SK-N-SH treated with all-trans-retinoic acid at 6 μM for 48 hours (cell line): ENCODE measurements at regions not wholly inside any gene's neighbourhood (a gene's known extent, or its start where the extent isn't known, plus 50 kb on each side); places are given as distances from the start of the nearest gene placed in this dataset.

Experiments
- ATAC-seq: fragments of 200-7000 bp; cut with Tn5 transposase; 3 replicates; pipeline ENCODE4 v1.9.1; 2020; ENCODE audit warnings: mild to moderate bottlenecking, moderate library complexity
- ARNTL ChIP-seq: fragments of 450-650 bp; formaldehyde crosslinking; IDR thresholded peaks from 2 replicates; pipeline ENCODE4 v1.5.0; 2020; ENCODE audit warnings: low read depth, mild to moderate bottlenecking, moderate library complexity, borderline replicate concordance
- BACH2 ChIP-seq: fragments of 250-450 bp; sonication (Bioruptor Pico); IDR thresholded peaks from 2 replicates; pipeline ENCODE4 v1.9.0; 2021; ENCODE audit warnings: mild to moderate bottlenecking, borderline replicate concordance
- CSDC2 ChIP-seq: fragments of 250-450 bp; sonication (Bioruptor Pico); IDR thresholded peaks from 2 replicates; pipeline ENCODE4 v1.5.0; 2020; ENCODE audit warnings: mild to moderate bottlenecking, moderate library complexity
- ESRRG ChIP-seq: fragments of 250-450 bp; sonication (Bioruptor Pico); IDR thresholded peaks from 2 replicates; pipeline ENCODE4 v1.6.1; 2021; ENCODE audit warnings: mild to moderate bottlenecking
- GLIS3 ChIP-seq: fragments of 250-450 bp; sonication (Bioruptor Pico); IDR thresholded peaks from 2 replicates; pipeline ENCODE4 v1.5.0; 2020; ENCODE audit warnings: mild to moderate bottlenecking, moderate library complexity
- ISL1 ChIP-seq: fragments of 250-450 bp; sonication (Bioruptor Pico); IDR thresholded peaks from 2 replicates; pipeline ENCODE4 v2.1.2; 2022; ENCODE audit warnings: mild to moderate bottlenecking, moderate library complexity
- OSR1 ChIP-seq: fragments of 250-450 bp; sonication (Bioruptor Pico); IDR thresholded peaks from 2 replicates; pipeline ENCODE4 v1.8.0; 2022; ENCODE audit warnings: moderate library complexity, mild to moderate bottlenecking, inconsistent platforms
- PPARA ChIP-seq: fragments of 250-450 bp; sonication (Bioruptor Pico); IDR thresholded peaks from 2 replicates; pipeline ENCODE4 v1.5.0; 2020; ENCODE audit warnings: mild to moderate bottlenecking, borderline replicate concordance
- RARB ChIP-seq: fragments of 250-450 bp; sonication (Bioruptor Pico); IDR thresholded peaks from 2 replicates; pipeline ENCODE4 v1.8.0; 2021; ENCODE audit warnings: mild to moderate bottlenecking, moderate library complexity
- SNAI2 ChIP-seq: fragments of 250-450 bp; sonication (Bioruptor Pico); IDR thresholded peaks from 2 replicates; pipeline ENCODE4 v1.5.0; 2020; ENCODE audit warnings: mild to moderate bottlenecking, moderate library complexity
- TCF4 ChIP-seq: fragments of 250-450 bp; sonication (Bioruptor Pico); IDR thresholded peaks from 2 replicates; pipeline ENCODE4 v1.8.0; 2021; ENCODE audit warnings: mild to moderate bottlenecking, moderate library complexity, borderline replicate concordance
- TOX ChIP-seq: fragments of 250-450 bp; sonication (Bioruptor Pico); IDR thresholded peaks from 2 replicates; pipeline ENCODE4 v1.8.0; 2021; ENCODE audit warnings: mild to moderate bottlenecking, moderate library complexity, borderline replicate concordance
- ZFP3 ChIP-seq: fragments of 250-450 bp; sonication (Bioruptor Pico); IDR thresholded peaks from 2 replicates; pipeline ENCODE4 v1.5.0; 2020; ENCODE audit warnings: mild to moderate bottlenecking, moderate library complexity
- ZFP30 ChIP-seq: fragments of 450-650 bp; formaldehyde crosslinking; IDR thresholded peaks from 2 replicates; pipeline ENCODE4 v1.5.0; 2022; ENCODE audit warnings: mild to moderate bottlenecking, moderate library complexity
- ZNF565 ChIP-seq: fragments of 450-650 bp; formaldehyde crosslinking; conservative IDR thresholded peaks from 2 replicates; pipeline ENCODE4 v1.5.0; 2020; ENCODE audit warnings: low read depth, mild to moderate bottlenecking, moderate library complexity
- ZNF70 ChIP-seq: fragments of 450-650 bp; formaldehyde crosslinking; IDR thresholded peaks from 2 replicates; pipeline ENCODE4 v1.5.0; 2020; ENCODE audit warnings: mild to moderate bottlenecking, moderate library complexity
- ZNF8 ChIP-seq: fragments of 450-650 bp; formaldehyde crosslinking; IDR thresholded peaks from 2 replicates; pipeline ENCODE4 v1.5.0; 2020; ENCODE audit warnings: mild to moderate bottlenecking, moderate library complexity
- TF ChIP-seq, protein P1 (sequence below): fragments of 250-450 bp; sonication (Bioruptor Pico); IDR thresholded peaks from 2 replicates; pipeline ENCODE4 v1.8.0; 2021; ENCODE audit warnings: low read depth, mild to moderate bottlenecking, moderate library complexity, borderline replicate concordance
- TF ChIP-seq, protein P2 (sequence below): fragments of 250-450 bp; sonication (Bioruptor Pico); IDR thresholded peaks from 2 replicates; pipeline ENCODE4 v1.5.0; 2020; ENCODE audit warnings: mild to moderate bottlenecking, moderate library complexity
- TF ChIP-seq, protein P3 (sequence below): fragments of 250-450 bp; sonication (Bioruptor Pico); IDR thresholded peaks from 2 replicates; pipeline ENCODE4 v1.8.0; 2020; ENCODE audit warnings: mild to moderate bottlenecking, moderate library complexity, borderline replicate concordance
- TF ChIP-seq, protein P4 (sequence below): fragments of 250-450 bp; sonication (Bioruptor Pico); IDR thresholded peaks from 2 replicates; pipeline ENCODE4 v1.5.1; 2021; ENCODE audit warnings: mild to moderate bottlenecking, moderate library complexity
- TF ChIP-seq, protein P5 (sequence below): fragments of 250-450 bp; sonication (Bioruptor Pico); IDR thresholded peaks from 2 replicates; pipeline ENCODE4 v1.5.1; 2020; ENCODE audit warnings: low read depth, mild to moderate bottlenecking, moderate library complexity

DNA sequence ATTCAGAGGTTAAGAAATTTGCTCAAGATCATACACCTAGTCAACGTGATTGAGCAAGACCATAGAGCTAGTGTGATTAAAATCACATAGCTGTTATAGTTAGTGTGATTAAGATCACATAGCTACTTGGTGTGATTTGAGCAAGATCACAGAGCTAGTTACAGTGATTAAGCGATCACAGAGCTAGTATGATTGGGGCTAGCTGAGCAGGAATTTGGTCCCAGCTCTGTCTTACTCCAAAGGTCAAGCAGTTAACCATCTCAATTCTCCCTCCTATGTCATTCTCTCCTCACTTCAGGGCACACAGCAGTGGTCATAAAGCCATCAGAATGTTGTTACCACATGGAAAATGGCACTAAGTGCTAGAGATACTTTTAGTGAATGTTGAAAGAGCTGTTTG is 158.2 kb downstream of the SPTSSA start (continued):
- TF ChIP-seq, protein P1, sequence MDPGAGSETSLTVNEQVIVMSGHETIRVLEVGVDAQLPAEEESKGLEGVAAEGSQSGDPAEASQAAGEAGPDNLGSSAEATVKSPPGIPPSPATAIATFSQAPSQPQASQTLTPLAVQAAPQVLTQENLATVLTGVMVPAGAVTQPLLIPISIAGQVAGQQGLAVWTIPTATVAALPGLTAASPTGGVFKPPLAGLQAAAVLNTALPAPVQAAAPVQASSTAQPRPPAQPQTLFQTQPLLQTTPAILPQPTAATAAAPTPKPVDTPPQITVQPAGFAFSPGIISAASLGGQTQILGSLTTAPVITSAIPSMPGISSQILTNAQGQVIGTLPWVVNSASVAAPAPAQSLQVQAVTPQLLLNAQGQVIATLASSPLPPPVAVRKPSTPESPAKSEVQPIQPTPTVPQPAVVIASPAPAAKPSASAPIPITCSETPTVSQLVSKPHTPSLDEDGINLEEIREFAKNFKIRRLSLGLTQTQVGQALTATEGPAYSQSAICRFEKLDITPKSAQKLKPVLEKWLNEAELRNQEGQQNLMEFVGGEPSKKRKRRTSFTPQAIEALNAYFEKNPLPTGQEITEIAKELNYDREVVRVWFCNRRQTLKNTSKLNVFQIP: no peak
- TF ChIP-seq ZFP3: no peak

DNA sequence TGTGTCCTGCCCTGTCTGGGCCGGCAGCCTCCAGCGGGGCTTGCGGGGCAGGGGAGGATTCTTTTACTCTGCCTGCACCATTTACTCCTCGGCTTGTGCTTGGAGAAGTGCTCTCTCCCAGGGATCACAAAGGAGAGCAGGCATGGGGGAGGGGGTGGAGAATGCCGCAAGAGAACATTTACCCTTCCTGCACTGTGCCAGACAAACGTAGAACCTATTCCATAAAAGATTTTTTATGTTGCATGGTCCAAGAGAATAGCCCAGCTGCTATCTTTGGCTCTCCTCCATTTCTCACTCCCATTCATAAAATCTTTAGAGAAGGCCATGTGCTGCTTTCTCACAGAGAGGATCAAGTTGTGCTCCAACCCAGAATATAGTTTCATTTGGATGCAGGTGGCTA is 159.4 kb downstream of the SPTSSA start:
- ATAC-seq: no peak
- TF ChIP-seq ARNTL (no peak), RARB (CRISPR knock-in tag) (no peak), SNAI2 (no peak), PPARA (no peak), ESRRG (no peak), ISL1 (CRISPR knock-in tag) (no peak), TOX (CRISPR knock-in tag) (no peak), GLIS3 (CRISPR knock-in tag) (no peak), ZFP3 (no peak), OSR1 (no peak), BACH2 (no peak), ZNF70 (CRISPR knock-in tag) (no peak), ZNF8 (CRISPR knock-in tag) (no peak)
- TF ChIP-seq, protein P2, sequence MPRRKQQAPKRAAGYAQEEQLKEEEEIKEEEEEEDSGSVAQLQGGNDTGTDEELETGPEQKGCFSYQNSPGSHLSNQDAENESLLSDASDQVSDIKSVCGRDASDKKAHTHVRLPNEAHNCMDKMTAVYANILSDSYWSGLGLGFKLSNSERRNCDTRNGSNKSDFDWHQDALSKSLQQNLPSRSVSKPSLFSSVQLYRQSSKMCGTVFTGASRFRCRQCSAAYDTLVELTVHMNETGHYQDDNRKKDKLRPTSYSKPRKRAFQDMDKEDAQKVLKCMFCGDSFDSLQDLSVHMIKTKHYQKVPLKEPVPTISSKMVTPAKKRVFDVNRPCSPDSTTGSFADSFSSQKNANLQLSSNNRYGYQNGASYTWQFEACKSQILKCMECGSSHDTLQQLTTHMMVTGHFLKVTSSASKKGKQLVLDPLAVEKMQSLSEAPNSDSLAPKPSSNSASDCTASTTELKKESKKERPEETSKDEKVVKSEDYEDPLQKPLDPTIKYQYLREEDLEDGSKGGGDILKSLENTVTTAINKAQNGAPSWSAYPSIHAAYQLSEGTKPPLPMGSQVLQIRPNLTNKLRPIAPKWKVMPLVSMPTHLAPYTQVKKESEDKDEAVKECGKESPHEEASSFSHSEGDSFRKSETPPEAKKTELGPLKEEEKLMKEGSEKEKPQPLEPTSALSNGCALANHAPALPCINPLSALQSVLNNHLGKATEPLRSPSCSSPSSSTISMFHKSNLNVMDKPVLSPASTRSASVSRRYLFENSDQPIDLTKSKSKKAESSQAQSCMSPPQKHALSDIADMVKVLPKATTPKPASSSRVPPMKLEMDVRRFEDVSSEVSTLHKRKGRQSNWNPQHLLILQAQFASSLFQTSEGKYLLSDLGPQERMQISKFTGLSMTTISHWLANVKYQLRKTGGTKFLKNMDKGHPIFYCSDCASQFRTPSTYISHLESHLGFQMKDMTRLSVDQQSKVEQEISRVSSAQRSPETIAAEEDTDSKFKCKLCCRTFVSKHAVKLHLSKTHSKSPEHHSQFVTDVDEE: no peak
- TF ChIP-seq, protein P1: no peak
- TF ChIP-seq, protein P3, sequence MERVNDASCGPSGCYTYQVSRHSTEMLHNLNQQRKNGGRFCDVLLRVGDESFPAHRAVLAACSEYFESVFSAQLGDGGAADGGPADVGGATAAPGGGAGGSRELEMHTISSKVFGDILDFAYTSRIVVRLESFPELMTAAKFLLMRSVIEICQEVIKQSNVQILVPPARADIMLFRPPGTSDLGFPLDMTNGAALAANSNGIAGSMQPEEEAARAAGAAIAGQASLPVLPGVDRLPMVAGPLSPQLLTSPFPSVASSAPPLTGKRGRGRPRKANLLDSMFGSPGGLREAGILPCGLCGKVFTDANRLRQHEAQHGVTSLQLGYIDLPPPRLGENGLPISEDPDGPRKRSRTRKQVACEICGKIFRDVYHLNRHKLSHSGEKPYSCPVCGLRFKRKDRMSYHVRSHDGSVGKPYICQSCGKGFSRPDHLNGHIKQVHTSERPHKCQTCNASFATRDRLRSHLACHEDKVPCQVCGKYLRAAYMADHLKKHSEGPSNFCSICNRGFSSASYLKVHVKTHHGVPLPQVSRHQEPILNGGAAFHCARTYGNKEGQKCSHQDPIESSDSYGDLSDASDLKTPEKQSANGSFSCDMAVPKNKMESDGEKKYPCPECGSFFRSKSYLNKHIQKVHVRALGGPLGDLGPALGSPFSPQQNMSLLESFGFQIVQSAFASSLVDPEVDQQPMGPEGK: no peak
- TF ChIP-seq, all 23 proteins: peak for 0

DNA sequence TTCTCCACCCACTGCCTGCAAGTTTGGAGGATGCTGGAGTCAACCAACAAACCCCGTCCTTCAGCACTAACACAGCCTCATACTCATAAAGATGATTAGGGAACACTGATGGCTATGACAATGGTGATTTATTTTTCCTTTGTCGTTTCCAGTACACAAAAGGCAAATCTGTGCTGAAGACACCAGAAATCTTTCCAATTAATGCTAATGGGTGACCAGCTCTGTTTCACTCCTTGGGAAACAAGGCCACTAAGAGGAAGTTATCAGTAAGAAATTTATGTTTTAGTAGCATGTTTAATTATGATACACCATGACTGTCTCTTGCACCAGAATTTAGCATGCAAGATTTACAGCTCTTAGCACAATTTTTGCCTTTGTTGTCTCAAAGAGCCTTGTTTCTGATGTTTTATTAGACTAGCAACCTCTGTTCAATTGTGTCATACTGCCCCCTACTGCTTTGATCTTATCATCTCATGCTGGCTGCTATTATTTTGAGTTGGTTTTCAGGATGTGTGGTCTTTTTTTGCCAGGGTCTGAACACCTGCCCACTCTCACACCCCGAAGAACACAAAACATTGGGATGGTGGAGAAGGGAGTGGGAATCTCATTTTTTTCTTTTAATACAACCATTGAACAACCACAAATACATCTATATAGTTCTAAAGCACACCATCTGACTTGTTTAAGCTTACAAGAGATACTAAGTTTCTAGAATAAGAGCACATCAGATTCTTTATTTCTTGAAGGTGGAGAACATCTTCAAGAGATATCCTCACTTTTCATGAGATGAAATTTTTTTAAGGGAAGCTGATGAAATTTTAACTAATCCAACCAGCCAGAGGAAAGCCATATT is 160.9 kb downstream of the SPTSSA start:
- peak; percentile 73 for ATAC-seq
- no peak for TF ChIP-seq ESRRG
- TF ChIP-seq TCF4 (CRISPR knock-in tag): no peak
- no peak for TF ChIP-seq ISL1 (CRISPR knock-in tag)
- no peak for TF ChIP-seq ZFP30 (CRISPR knock-in tag)
- no peak for TF ChIP-seq PPARA
- no peak for TF ChIP-seq TOX (CRISPR knock-in tag)
- no peak for TF ChIP-seq ZNF70 (CRISPR knock-in tag)
- TF ChIP-seq ZNF8 (CRISPR knock-in tag): no peak
- no peak for TF ChIP-seq BACH2
- no peak for TF ChIP-seq CSDC2
- no peak for TF ChIP-seq OSR1
- TF ChIP-seq, protein P4, sequence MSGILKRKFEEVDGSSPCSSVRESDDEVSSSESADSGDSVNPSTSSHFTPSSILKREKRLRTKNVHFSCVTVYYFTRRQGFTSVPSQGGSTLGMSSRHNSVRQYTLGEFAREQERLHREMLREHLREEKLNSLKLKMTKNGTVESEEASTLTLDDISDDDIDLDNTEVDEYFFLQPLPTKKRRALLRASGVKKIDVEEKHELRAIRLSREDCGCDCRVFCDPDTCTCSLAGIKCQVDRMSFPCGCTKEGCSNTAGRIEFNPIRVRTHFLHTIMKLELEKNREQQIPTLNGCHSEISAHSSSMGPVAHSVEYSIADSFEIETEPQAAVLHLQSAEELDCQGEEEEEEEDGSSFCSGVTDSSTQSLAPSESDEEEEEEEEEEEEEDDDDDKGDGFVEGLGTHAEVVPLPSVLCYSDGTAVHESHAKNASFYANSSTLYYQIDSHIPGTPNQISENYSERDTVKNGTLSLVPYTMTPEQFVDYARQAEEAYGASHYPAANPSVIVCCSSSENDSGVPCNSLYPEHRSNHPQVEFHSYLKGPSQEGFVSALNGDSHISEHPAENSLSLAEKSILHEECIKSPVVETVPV (CRISPR knock-in tag): no peak
- TF ChIP-seq ZNF565 (CRISPR knock-in tag): no peak
- TF ChIP-seq, protein P5, sequence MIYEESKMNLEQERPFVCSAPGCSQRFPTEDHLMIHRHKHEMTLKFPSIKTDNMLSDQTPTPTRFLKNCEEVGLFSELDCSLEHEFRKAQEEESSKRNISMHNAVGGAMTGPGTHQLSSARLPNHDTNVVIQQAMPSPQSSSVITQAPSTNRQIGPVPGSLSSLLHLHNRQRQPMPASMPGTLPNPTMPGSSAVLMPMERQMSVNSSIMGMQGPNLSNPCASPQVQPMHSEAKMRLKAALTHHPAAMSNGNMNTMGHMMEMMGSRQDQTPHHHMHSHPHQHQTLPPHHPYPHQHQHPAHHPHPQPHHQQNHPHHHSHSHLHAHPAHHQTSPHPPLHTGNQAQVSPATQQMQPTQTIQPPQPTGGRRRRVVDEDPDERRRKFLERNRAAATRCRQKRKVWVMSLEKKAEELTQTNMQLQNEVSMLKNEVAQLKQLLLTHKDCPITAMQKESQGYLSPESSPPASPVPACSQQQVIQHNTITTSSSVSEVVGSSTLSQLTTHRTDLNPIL (CRISPR knock-in tag): no peak
- TF ChIP-seq, protein P2: no peak
- TF ChIP-seq ARNTL: no peak
